ENCODE measurements at regions not wholly inside any gene's neighbourhood (a gene's known extent, or its start where the extent isn't known, plus 50 kb on each side); places are given as distances from the start of the nearest gene placed in this dataset.

GRCh38 chrX:113539599-113540356 is 699.1 kb upstream of the AMOT start:
- H3K27ac ChIP-seq (ENCODE audit: low read length), result no peak overlapping the region
- H3K9me3 ChIP-seq (ENCODE audit: insufficient read depth, low read length, severe bottlenecking), result no peaks in the 10 kb centered on the region
- H3K4me1 ChIP-seq (ENCODE audit: insufficient read depth, low read length), result no peaks in the 10 kb centered on the region
- no peaks in the 10 kb centered on the region for H3K36me3 ChIP-seq (ENCODE audit: insufficient read depth, low read length)
- H4K20me1 ChIP-seq (ENCODE audit: insufficient read depth, low read length), result no peaks in the 10 kb centered on the region
- no peaks in the 10 kb centered on the region for H3K27me3 ChIP-seq (ENCODE audit: insufficient read depth, low read length, poor library complexity)
- TF ChIP-seq EZH2 (IDR thresholded peaks at IDR 0.05; ENCODE audit: borderline replicate concordance, low read depth, low read length, severe bottlenecking), result no peak
- TF ChIP-seq CTCF (IDR thresholded peaks at IDR 0.05; ENCODE audit: borderline replicate concordance, extremely low read depth, low read length, poor library complexity, severe bottlenecking), result no peak
- H3K79me2 ChIP-seq (ENCODE audit: insufficient read depth, low read length), result no peaks in the 10 kb centered on the region
- ATAC-seq (ENCODE audit: insufficient read depth, low read depth) (no peak), DNase-seq (no peak)
- no peak overlapping the region for H3K4me2 ChIP-seq (ENCODE audit: insufficient read depth, low read length)
- H3K9ac ChIP-seq (ENCODE audit: low read depth, low read length), result no peak overlapping the region
- no peak overlapping the region for H3K4me3 ChIP-seq (ENCODE audit: low read depth in 1 of 2, low read length in 2 of 2)
- H2AFZ ChIP-seq (ENCODE audit: low read depth, low read length), result no peak overlapping the region

GRCh38 chrX:113529426-113530013 is 688.9 kb upstream of the AMOT start:
- no peaks in the 10 kb centered on the region for H3K27me3 ChIP-seq (ENCODE audit: insufficient read depth, low read length, poor library complexity)
- H3K27ac ChIP-seq (ENCODE audit: low read length), result no peak overlapping the region
- no peaks in the 10 kb centered on the region for H4K20me1 ChIP-seq (ENCODE audit: insufficient read depth, low read length)
- H3K79me2 ChIP-seq (ENCODE audit: insufficient read depth, low read length), result no peaks in the 10 kb centered on the region
- no peak overlapping the region for H2AFZ ChIP-seq (ENCODE audit: low read depth, low read length)
- H3K36me3 ChIP-seq (ENCODE audit: insufficient read depth, low read length), result no peaks in the 10 kb centered on the region
- no peaks in the 10 kb centered on the region for H3K4me1 ChIP-seq (ENCODE audit: insufficient read depth, low read length)
- ATAC-seq (ENCODE audit: insufficient read depth, low read depth), result no peak
- H3K9ac ChIP-seq (ENCODE audit: low read depth, low read length), result no peak overlapping the region
- DNase-seq, result no peak
- TF ChIP-seq CTCF (IDR thresholded peaks at IDR 0.05; ENCODE audit: borderline replicate concordance, extremely low read depth, low read length, poor library complexity, severe bottlenecking) (no peak), EZH2 (IDR thresholded peaks at IDR 0.05; ENCODE audit: borderline replicate concordance, low read depth, low read length, severe bottlenecking) (no peak)
- no peaks in the 10 kb centered on the region for H3K9me3 ChIP-seq (ENCODE audit: insufficient read depth, low read length, severe bottlenecking)
- H3K4me3 ChIP-seq (ENCODE audit: low read depth in 1 of 2, low read length in 2 of 2), result no peak overlapping the region
- no peak overlapping the region for H3K4me2 ChIP-seq (ENCODE audit: insufficient read depth, low read length)

GRCh38 chrX:113522814-113523213 is 682.2 kb upstream of the AMOT start:
- TF ChIP-seq CTCF (IDR thresholded peaks at IDR 0.05; ENCODE audit: borderline replicate concordance, extremely low read depth, low read length, poor library complexity, severe bottlenecking), result no peak
- no peak for TF ChIP-seq EZH2 (IDR thresholded peaks at IDR 0.05; ENCODE audit: borderline replicate concordance, low read depth, low read length, severe bottlenecking)
- ATAC-seq (ENCODE audit: insufficient read depth, low read depth) (no peak), DNase-seq (no peak)
- Histone ChIP-seq H3K9me3 (ENCODE audit: insufficient read depth, low read length, severe bottlenecking) (no peaks in the 10 kb centered on the region), H3K27me3 (ENCODE audit: insufficient read depth, low read length, poor library complexity) (no peaks in the 10 kb centered on the region), H2AFZ (ENCODE audit: low read depth, low read length) (no peak overlapping the region), H3K36me3 (ENCODE audit: insufficient read depth, low read length) (no peaks in the 10 kb centered on the region), H3K4me3 (ENCODE audit: low read depth in 1 of 2, low read length in 2 of 2) (no peak overlapping the region), H3K9ac (ENCODE audit: low read depth, low read length) (no peak overlapping the region), H3K27ac (ENCODE audit: low read length) (no peak overlapping the region), H3K4me2 (ENCODE audit: insufficient read depth, low read length) (no peak overlapping the region), H4K20me1 (ENCODE audit: insufficient read depth, low read length) (no peaks in the 10 kb centered on the region), H3K4me1 (ENCODE audit: insufficient read depth, low read length) (no peaks in the 10 kb centered on the region), H3K79me2 (ENCODE audit: insufficient read depth, low read length) (no peaks in the 10 kb centered on the region)

Measured in DND-41 (cell line).